ENCODE measurements at regions not wholly inside any gene's neighbourhood (a gene's known extent, or its start where the extent isn't known, plus 50 kb on each side); places are given as distances from the start of the nearest gene placed in this dataset.
A peak's percentile ranks its signal among the peaks of the same experiment; 100 is the strongest.

DNA sequence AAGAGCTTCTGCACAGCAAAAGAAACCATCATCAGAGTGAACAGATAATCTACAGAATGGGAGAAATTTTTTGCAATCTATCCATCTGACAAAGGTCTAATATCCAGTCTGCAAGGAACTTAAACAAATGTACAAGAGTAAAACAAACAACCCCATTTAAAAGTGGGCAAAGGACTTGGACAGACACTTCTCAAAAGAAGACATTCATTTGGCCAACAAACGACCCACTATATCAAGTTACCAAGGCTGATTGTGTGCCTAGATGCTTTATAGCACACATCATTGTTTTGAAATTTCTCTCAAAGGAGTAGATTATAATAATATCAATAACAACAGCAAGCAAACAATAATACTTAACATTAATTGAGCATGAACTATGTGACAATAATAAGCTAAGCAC lies 117.1 kb downstream of the TFPI2 start:
- POLR2A ChIA-PET = no interaction called here
- TF ChIP-seq ZNF138 (CRISPR knock-in tag; IDR thresholded peaks at IDR 0.05; ENCODE audit: low read depth) (no peak), SAP130 (CRISPR knock-in tag; IDR thresholded peaks at IDR 0.05; ENCODE audit: low read depth) (no peak), SOX5 (CRISPR knock-in tag; IDR thresholded peaks at IDR 0.05; ENCODE audit: borderline replicate concordance) (no peak), CHCHD3 (CRISPR knock-in tag; IDR thresholded peaks at IDR 0.05) (no peak), GTF3A (CRISPR knock-in tag; conservative IDR thresholded peaks at IDR 0.05) (no peak), RAD51 (IDR thresholded peaks at IDR 0.05; ENCODE audit: borderline replicate concordance) (no peak), TRIM24 (CRISPR knock-in tag; IDR thresholded peaks at IDR 0.05) (no peak)
- no peaks in the 10 kb centered on the region for H3K79me2 ChIP-seq (ENCODE audit: insufficient read depth, low read length)
- no peak overlapping the region for H3K27ac ChIP-seq (ENCODE audit: extremely low read length, insufficient read depth, low read length)
- intact Hi-C loops (cut with micrococcal nuclease; ENCODE audit: unreplicated experiment) = no loop called here
- no peak for FAIRE-seq
- H3K36me3 ChIP-seq (replicated peaks in 1 of 2; ENCODE audit: control insufficient read depth in 1 of 2, insufficient read depth in 2 of 2, low read length in 2 of 2) = no peaks in the 10 kb centered on the region
- no peak for ATAC-seq
- no peaks in the 10 kb centered on the region for H3K9me3 ChIP-seq (ENCODE audit: low read length)
- H3K27me3 ChIP-seq (ENCODE audit: control insufficient read depth in 1 of 2, insufficient read depth in 2 of 2, low read length in 2 of 2) = no peaks in the 10 kb centered on the region; a peak in 1 of 5 replicates
- H3K9ac ChIP-seq (ENCODE audit: insufficient read depth, low read depth, low read length) = no peak overlapping the region
- no peaks in the 10 kb centered on the region for H3K4me1 ChIP-seq (ENCODE audit: insufficient read depth, low read length)
- no peaks in the 10 kb centered on the region for H4K20me1 ChIP-seq (ENCODE audit: insufficient read depth, low read length)
- BruUV-seq (replicated peaks) = no TSS peak
- no peak for DNase-seq (ENCODE audit: low spot score)
- WGBS (ENCODE audit: low lambda C conversion rate) = 0% methylated on average over 1 of the region's 1 CpG
- H3K4me2 ChIP-seq (ENCODE audit: low read depth, low read length) = no peak overlapping the region
- CTCF ChIA-PET (ENCODE audit: low intra/inter-chr PET ratio, low total read pairs) = no interaction called here
- in situ Hi-C loops (cut with HindIII; ENCODE audit: extremely low pct_ligation_motif_present, low pct_unique_long_range_greater_than_20kb) = no loop called here
- H3K4me3 ChIP-seq (replicated peaks in 1 of 3; ENCODE audit: insufficient read depth in 1 of 3, low read depth in 2 of 3, low read length in 3 of 3) = no peak overlapping the region
- H2AFZ ChIP-seq (ENCODE audit: low read length) = no peak overlapping the region

DNA sequence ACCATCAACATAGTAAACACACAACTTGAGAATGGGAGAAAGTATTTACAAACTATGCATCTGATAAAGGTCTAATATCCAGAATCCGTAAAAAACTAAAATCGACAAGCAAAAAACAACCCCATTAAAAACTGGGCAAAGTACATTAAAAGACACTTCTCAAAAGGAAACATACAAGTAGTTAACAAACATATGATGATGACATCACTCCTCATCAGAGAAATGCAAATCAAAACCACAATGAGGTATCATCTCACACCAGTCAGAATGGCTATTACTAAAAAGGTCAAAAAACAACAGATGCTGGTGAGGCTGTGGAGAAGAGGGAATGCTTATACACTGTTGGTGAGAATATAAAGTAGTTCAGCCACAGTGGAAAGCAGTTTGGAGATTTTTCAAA lies 125.1 kb downstream of the TFPI2 start:
- BruUV-seq (replicated peaks) = no TSS peak
- in situ Hi-C loops (cut with HindIII; ENCODE audit: extremely low pct_ligation_motif_present, low pct_unique_long_range_greater_than_20kb) = no loop called here
- WGBS (ENCODE audit: low lambda C conversion rate) = 35% methylated on average over 2 of the region's 2 CpGs
- TF ChIP-seq ZNF350 (CRISPR knock-in tag; IDR thresholded peaks at IDR 0.05; ENCODE audit: borderline replicate concordance, low read depth) (no peak), CREB1 (IDR thresholded peaks at IDR 0.05) (peak; percentile 66), CREB1 (CRISPR knock-in tag; IDR thresholded peaks at IDR 0.05) (no peak), ZKSCAN5 (CRISPR knock-in tag; IDR thresholded peaks at IDR 0.05) (no peak), ATF7 (IDR thresholded peaks at IDR 0.05) (peak; percentile 86), ATF7 (CRISPR knock-in tag; IDR thresholded peaks at IDR 0.05) (no peak), ZMYM3 (CRISPR knock-in tag; IDR thresholded peaks at IDR 0.05) (no peak), FOXA3 (CRISPR knock-in tag; IDR thresholded peaks at IDR 0.05) (no peak)
- no peaks in the 10 kb centered on the region for H3K36me3 ChIP-seq (replicated peaks in 1 of 2; ENCODE audit: control insufficient read depth in 1 of 2, insufficient read depth in 2 of 2, low read length in 2 of 2)
- no peak overlapping the region for H2AFZ ChIP-seq (ENCODE audit: low read length)
- FAIRE-seq = no peak
- no peak overlapping the region for H3K9ac ChIP-seq (ENCODE audit: insufficient read depth, low read depth, low read length)
- no peak for ATAC-seq
- no peaks in the 10 kb centered on the region for H3K4me1 ChIP-seq (ENCODE audit: insufficient read depth, low read length)
- no peaks in the 10 kb centered on the region for H3K27me3 ChIP-seq (ENCODE audit: control insufficient read depth in 1 of 2, insufficient read depth in 2 of 2, low read length in 2 of 2)
- no peaks in the 10 kb centered on the region for H4K20me1 ChIP-seq (ENCODE audit: insufficient read depth, low read length)
- no peak for DNase-seq (ENCODE audit: low spot score)
- ChIA-PET CTCF (ENCODE audit: low intra/inter-chr PET ratio, low total read pairs) (no interaction called here), POLR2A (no interaction called here)
- H3K4me3 ChIP-seq (replicated peaks in 1 of 3; ENCODE audit: insufficient read depth in 1 of 3, low read depth in 2 of 3, low read length in 3 of 3) = no peak overlapping the region
- no peak overlapping the region for H3K4me2 ChIP-seq (ENCODE audit: low read depth, low read length)
- intact Hi-C loops (cut with micrococcal nuclease; ENCODE audit: unreplicated experiment) = no loop called here
- no peaks in the 10 kb centered on the region for H3K79me2 ChIP-seq (ENCODE audit: insufficient read depth, low read length)
- H3K9me3 ChIP-seq (ENCODE audit: low read length) = no peaks in the 10 kb centered on the region
- H3K27ac ChIP-seq (ENCODE audit: extremely low read length, insufficient read depth, low read length) = no peak overlapping the region

All from HepG2 (cell line).